HepG2 (cell line): ENCODE measurements at regions not wholly inside any gene's neighbourhood (a gene's known extent, or its start where the extent isn't known, plus 50 kb on each side); places are given as distances from the start of the nearest gene placed in this dataset.

Experiments used
- ARNTL ChIP-seq: sonication (generic); formaldehyde crosslinking; IDR thresholded peaks from 2 replicates; pipeline ENCODE4 v1.4.0; 2020; ENCODE audit warnings: mild to moderate bottlenecking, missing genetic modification reagents
- ATF2 ChIP-seq: sonication (generic); formaldehyde crosslinking; IDR thresholded peaks from 2 replicates; pipeline ENCODE4 v1.4.0; 2020; ENCODE audit warnings: missing genetic modification reagents
- BRCA1 ChIP-seq: sonication (generic); formaldehyde crosslinking; IDR thresholded peaks from 2 replicates; pipeline ENCODE4 v1.4.0; 2020; ENCODE audit warnings: missing genetic modification reagents
- NKX3-1 ChIP-seq: sonication (generic); formaldehyde crosslinking; IDR thresholded peaks from 2 replicates; pipeline ENCODE4 v1.5.0; 2020; ENCODE audit warnings: missing genetic modification reagents
- ZNF275 ChIP-seq: sonication (generic); formaldehyde crosslinking; IDR thresholded peaks from 2 replicates; pipeline ENCODE4 v1.8.0; 2022; ENCODE audit warnings: missing genetic modification reagents, mild to moderate bottlenecking, inconsistent platforms, borderline replicate concordance
- ZNF513 ChIP-seq: sonication (generic); formaldehyde crosslinking; conservative IDR thresholded peaks from 2 replicates; pipeline ENCODE4 v1.5.0; 2020; ENCODE audit warnings: missing genetic modification reagents
- ZNF589 ChIP-seq: sonication (generic); formaldehyde crosslinking; conservative IDR thresholded peaks from 2 replicates; pipeline ENCODE4 v1.8.0; 2022; ENCODE audit warnings: mild to moderate bottlenecking, moderate library complexity, missing genetic modification reagents
- ZNF614 ChIP-seq: IDR thresholded peaks from 2 replicates; pipeline ENCODE4 v1.6.1; 2018; ENCODE audit warnings: missing biosample characterization, missing genetic modification reagents, inconsistent platforms, borderline replicate concordance
- ZNF670 ChIP-seq: sonication (generic); formaldehyde crosslinking; IDR thresholded peaks from 2 replicates; pipeline ENCODE4 v1.8.0; 2022; ENCODE audit warnings: mild to moderate bottlenecking, missing genetic modification reagents, borderline replicate concordance
- ZNF746 ChIP-seq: sonication (generic); formaldehyde crosslinking; IDR thresholded peaks from 2 replicates; pipeline ENCODE4 v1.8.0; 2022; ENCODE audit warnings: mild to moderate bottlenecking, missing genetic modification reagents
- ZNF83 ChIP-seq: sonication (generic); formaldehyde crosslinking; IDR thresholded peaks from 2 replicates; pipeline ENCODE4 v1.4.0; 2020; ENCODE audit warnings: missing genetic modification reagents, mild to moderate bottlenecking, borderline replicate concordance
- TF ChIP-seq, protein P1 (sequence below): sonication (generic); formaldehyde crosslinking; IDR thresholded peaks from 2 replicates; pipeline ENCODE4 v1.5.0; 2020; ENCODE audit warnings: mild to moderate bottlenecking, missing genetic modification reagents, borderline replicate concordance
- TF ChIP-seq, protein P2 (sequence below): sonication (generic); formaldehyde crosslinking; IDR thresholded peaks from 2 replicates; pipeline ENCODE4 v1.4.0; 2020; ENCODE audit warnings: missing genetic modification reagents, borderline replicate concordance

GRCh38 chr5:91214571-91214970 lies 168.5 kb downstream of the ARRDC3 start (continued):
- TF ChIP-seq ZNF513 (CRISPR knock-in tag) (no peak), ATF2 (no peak), ZNF275 (CRISPR knock-in tag) (no peak), NKX3-1 (no peak), ARNTL (CRISPR knock-in tag) (no peak), ZNF670 (CRISPR knock-in tag) (no peak), ZNF83 (CRISPR knock-in tag) (no peak), ZNF614 (CRISPR knock-in tag) (no peak), ZNF746 (CRISPR knock-in tag) (no peak), ZNF589 (CRISPR knock-in tag) (no peak), BRCA1 (CRISPR knock-in tag) (no peak)
- TF ChIP-seq, protein P1, sequence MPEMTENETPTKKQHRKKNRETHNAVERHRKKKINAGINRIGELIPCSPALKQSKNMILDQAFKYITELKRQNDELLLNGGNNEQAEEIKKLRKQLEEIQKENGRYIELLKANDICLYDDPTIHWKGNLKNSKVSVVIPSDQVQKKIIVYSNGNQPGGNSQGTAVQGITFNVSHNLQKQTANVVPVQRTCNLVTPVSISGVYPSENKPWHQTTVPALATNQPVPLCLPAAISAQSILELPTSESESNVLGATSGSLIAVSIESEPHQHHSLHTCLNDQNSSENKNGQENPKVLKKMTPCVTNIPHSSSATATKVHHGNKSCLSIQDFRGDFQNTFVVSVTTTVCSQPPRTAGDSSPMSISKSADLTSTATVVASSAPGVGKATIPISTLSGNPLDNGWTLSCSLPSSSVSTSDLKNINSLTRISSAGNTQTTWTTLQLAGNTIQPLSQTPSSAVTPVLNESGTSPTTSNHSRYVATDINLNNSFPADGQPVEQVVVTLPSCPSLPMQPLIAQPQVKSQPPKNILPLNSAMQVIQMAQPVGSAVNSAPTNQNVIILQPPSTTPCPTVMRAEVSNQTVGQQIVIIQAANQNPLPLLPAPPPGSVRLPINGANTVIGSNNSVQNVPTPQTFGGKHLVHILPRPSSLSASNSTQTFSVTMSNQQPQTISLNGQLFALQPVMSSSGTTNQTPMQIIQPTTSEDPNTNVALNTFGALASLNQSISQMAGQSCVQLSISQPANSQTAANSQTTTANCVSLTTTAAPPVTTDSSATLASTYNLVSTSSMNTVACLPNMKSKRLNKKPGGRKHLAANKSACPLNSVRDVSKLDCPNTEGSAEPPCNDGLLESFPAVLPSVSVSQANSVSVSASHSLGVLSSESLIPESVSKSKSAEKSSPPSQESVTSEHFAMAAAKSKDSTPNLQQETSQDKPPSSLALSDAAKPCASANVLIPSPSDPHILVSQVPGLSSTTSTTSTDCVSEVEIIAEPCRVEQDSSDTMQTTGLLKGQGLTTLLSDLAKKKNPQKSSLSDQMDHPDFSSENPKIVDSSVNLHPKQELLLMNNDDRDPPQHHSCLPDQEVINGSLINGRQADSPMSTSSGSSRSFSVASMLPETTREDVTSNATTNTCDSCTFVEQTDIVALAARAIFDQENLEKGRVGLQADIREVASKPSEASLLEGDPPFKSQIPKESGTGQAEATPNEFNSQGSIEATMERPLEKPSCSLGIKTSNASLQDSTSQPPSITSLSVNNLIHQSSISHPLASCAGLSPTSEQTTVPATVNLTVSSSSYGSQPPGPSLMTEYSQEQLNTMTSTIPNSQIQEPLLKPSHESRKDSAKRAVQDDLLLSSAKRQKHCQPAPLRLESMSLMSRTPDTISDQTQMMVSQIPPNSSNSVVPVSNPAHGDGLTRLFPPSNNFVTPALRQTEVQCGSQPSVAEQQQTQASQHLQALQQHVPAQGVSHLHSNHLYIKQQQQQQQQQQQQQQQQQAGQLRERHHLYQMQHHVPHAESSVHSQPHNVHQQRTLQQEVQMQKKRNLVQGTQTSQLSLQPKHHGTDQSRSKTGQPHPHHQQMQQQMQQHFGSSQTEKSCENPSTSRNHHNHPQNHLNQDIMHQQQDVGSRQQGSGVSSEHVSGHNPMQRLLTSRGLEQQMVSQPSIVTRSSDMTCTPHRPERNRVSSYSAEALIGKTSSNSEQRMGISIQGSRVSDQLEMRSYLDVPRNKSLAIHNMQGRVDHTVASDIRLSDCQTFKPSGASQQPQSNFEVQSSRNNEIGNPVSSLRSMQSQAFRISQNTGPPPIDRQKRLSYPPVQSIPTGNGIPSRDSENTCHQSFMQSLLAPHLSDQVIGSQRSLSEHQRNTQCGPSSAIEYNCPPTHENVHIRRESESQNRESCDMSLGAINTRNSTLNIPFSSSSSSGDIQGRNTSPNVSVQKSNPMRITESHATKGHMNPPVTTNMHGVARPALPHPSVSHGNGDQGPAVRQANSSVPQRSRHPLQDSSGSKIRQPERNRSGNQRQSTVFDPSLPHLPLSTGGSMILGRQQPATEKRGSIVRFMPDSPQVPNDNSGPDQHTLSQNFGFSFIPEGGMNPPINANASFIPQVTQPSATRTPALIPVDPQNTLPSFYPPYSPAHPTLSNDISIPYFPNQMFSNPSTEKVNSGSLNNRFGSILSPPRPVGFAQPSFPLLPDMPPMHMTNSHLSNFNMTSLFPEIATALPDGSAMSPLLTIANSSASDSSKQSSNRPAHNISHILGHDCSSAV (CRISPR knock-in tag) = no peak
- TF ChIP-seq, protein P2, sequence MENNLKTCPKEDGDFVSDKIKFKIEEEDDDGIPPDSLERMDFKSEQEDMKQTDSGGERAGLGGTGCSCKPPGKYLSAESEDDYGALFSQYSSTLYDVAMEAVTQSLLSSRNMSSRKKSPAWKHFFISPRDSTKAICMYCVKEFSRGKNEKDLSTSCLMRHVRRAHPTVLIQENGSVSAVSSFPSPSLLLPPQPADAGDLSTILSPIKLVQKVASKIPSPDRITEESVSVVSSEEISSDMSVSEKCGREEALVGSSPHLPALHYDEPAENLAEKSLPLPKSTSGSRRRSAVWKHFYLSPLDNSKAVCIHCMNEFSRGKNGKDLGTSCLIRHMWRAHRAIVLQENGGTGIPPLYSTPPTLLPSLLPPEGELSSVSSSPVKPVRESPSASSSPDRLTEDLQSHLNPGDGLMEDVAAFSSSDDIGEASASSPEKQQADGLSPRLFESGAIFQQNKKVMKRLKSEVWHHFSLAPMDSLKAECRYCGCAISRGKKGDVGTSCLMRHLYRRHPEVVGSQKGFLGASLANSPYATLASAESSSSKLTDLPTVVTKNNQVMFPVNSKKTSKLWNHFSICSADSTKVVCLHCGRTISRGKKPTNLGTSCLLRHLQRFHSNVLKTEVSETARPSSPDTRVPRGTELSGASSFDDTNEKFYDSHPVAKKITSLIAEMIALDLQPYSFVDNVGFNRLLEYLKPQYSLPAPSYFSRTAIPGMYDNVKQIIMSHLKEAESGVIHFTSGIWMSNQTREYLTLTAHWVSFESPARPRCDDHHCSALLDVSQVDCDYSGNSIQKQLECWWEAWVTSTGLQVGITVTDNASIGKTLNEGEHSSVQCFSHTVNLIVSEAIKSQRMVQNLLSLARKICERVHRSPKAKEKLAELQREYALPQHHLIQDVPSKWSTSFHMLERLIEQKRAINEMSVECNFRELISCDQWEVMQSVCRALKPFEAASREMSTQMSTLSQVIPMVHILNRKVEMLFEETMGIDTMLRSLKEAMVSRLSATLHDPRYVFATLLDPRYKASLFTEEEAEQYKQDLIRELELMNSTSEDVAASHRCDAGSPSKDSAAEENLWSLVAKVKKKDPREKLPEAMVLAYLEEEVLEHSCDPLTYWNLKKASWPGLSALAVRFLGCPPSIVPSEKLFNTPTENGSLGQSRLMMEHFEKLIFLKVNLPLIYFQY (CRISPR knock-in tag) = no peak
